ENCODE measurements at regions not wholly inside any gene's neighbourhood (a gene's known extent, or its start where the extent isn't known, plus 50 kb on each side); places are given as distances from the start of the nearest gene placed in this dataset.

- no peak for TF ChIP-seq CTCF (IDR thresholded peaks at IDR 0.05)
- TF ChIP-seq POLR2A (IDR thresholded peaks at IDR 0.05), result no peak
Observed at GRCh38 chr6:50147371-50147770, 97.6 kb upstream of the DEFB112 start.
